ENCODE measurements at regions not wholly inside any gene's neighbourhood (a gene's known extent, or its start where the extent isn't known, plus 50 kb on each side); places are given as distances from the start of the nearest gene placed in this dataset.

DNA sequence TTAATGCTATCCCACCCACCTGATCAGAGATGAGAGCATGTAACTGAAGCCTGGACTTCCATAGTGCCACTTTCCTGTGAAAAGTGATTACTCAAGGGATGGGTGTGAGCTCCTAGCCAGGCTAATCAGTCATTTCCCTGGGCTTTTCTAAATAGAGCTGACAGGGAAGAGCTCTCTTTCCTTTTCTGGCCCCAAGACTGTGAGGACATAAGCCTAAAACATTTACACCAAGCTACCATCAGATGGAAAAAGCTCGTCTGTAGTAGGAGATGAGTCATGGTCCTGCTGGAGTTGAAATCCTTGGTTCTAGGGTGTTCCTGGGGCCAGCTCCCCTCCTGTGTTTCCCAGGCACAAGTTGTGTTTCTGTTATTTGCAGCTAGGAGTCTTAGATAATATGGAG, 52.4 kb upstream of the NDP start:
- H3K27ac ChIP-seq, result no peak overlapping the region
- ATAC-seq (no peak), DNase-seq (no peak)
- H3K36me3 ChIP-seq, result no peaks in the 10 kb centered on the region
- H3K4me1 ChIP-seq, result no peaks in the 10 kb centered on the region
- H3K27me3 ChIP-seq, result no peaks in the 10 kb centered on the region
- no peaks in the 10 kb centered on the region for H3K9me3 ChIP-seq
- intact Hi-C loops (cut with DNase I; ENCODE audit: low total_unique reads), result loop anchor here (10.0 kb wide), 1 partner anchor 211 kb away; no protein-coding TSS in a partner anchor
- H3K4me3 ChIP-seq, result no peak overlapping the region
- no peak for TF ChIP-seq POLR2A (IDR thresholded peaks at IDR 0.05)
- TF ChIP-seq, protein P1, sequence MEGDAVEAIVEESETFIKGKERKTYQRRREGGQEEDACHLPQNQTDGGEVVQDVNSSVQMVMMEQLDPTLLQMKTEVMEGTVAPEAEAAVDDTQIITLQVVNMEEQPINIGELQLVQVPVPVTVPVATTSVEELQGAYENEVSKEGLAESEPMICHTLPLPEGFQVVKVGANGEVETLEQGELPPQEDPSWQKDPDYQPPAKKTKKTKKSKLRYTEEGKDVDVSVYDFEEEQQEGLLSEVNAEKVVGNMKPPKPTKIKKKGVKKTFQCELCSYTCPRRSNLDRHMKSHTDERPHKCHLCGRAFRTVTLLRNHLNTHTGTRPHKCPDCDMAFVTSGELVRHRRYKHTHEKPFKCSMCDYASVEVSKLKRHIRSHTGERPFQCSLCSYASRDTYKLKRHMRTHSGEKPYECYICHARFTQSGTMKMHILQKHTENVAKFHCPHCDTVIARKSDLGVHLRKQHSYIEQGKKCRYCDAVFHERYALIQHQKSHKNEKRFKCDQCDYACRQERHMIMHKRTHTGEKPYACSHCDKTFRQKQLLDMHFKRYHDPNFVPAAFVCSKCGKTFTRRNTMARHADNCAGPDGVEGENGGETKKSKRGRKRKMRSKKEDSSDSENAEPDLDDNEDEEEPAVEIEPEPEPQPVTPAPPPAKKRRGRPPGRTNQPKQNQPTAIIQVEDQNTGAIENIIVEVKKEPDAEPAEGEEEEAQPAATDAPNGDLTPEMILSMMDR (IDR thresholded peaks at IDR 0.05 in 4 of 5, conservative IDR thresholded peaks at IDR 0.05 in 1 of 5), result no peak
- in situ Hi-C loops (cut with MboI; ENCODE audit: low sequenced_read_pairs in 4 of 4), result loop anchor here in 1 of 4 donors (10.0 kb wide), 1 partner anchor 61 kb away; no protein-coding TSS in a partner anchor
